Tibial artery (tissue), 4 donors: ENCODE measurements at regions not wholly inside any gene's neighbourhood (a gene's known extent, or its start where the extent isn't known, plus 50 kb on each side); places are given as distances from the start of the nearest gene placed in this dataset.

ENCODE experiments used
- DNase-seq, 2 donors: peaks; one replicate each; pipeline ENCODE4 v3.0.0-alpha.2; 2019
- H3K27ac ChIP-seq, 2 donors: fragments of 200-600 bp; sonication (generic) in 1 of 2; 1 replicate in 1 of 2; 2 replicates in 1 of 2; pipeline ENCODE4 v1.5.1; 2018 to 2019; ENCODE audit warnings: mild to moderate bottlenecking in 1 of 2
- H3K27me3 ChIP-seq, 2 donors: fragments of 200-600 bp; sonication (generic) in 1 of 2; one replicate each; pipeline versions ENCODE4 v1.5.1 to v1.6.0; 2016 to 2019
- H3K36me3 ChIP-seq, 3 donors: fragments of 200-600 bp; sonication (generic) in 2 of 3; one replicate each; pipeline ENCODE4 v1.5.1; 2016 to 2019; ENCODE audit warnings: mild to moderate bottlenecking in 2 of 3
- H3K4me1 ChIP-seq, 4 donors: fragments of 200-600 bp; sonication (generic) in 2 of 4; 1 replicate in 3 of 4; 2 replicates in 1 of 4; pipeline ENCODE4 v1.5.1; 2016 to 2019
- H3K4me3 ChIP-seq, 2 donors: fragments of 200-600 bp; sonication (generic) in 1 of 2; 1 replicate in 1 of 2; 2 replicates in 1 of 2; pipeline ENCODE4 v1.5.1; 2018 to 2019; ENCODE audit warnings: mild to moderate bottlenecking in 2 of 2
- H3K9me3 ChIP-seq, 3 donors: fragments of 200-600 bp; sonication (generic) in 1 of 3; one replicate each; pipeline ENCODE4 v1.5.1; 2016 to 2019
- CTCF ChIP-seq, 2 experiments: fragments of 200-600 bp in 1 of 2; fragments of 450-650 bp in 1 of 2; IDR thresholded peaks; one replicate each; pipeline ENCODE4 v1.5.1; 2017 to 2019; ENCODE audit warnings: antibody characterized with exemption in 2 of 2, mild to moderate bottlenecking in 1 of 2, moderate library complexity in 1 of 2
- intact Hi-C: fragments of 100-400 bp; cut with DNase I; formaldehyde crosslinking; loops from one replicate; pipeline ENCODE4 v1.15.0; 2023; ENCODE audit warnings: low total_unique reads

- H3K4me1 ChIP-seq: no peaks in the 10 kb centered on the region
- no peak overlapping the region for H3K27ac ChIP-seq
- no peak for TF ChIP-seq CTCF (IDR thresholded peaks at IDR 0.05)
- no peaks in the 10 kb centered on the region for H3K36me3 ChIP-seq
- no peak for DNase-seq
- intact Hi-C loops: no loop called here
- no peak overlapping the region for H3K4me3 ChIP-seq
- peaks cover 0 to 8% (median 0%) of the 10 kb centered on the region in 3 donors for H3K9me3 ChIP-seq
- H3K27me3 ChIP-seq: no peaks in the 10 kb centered on the region
Measured at GRCh38 chr6:149236589-149236988, 80.9 kb upstream of the TAB2 start.

GRCh38 chr6:149237464-149237863 lies 80.0 kb upstream of the TAB2 start:
- no peak for TF ChIP-seq CTCF (IDR thresholded peaks at IDR 0.05)
- H3K4me3 ChIP-seq: no peak overlapping the region
- H3K27ac ChIP-seq: no peak overlapping the region
- intact Hi-C loops: no loop called here
- H3K9me3 ChIP-seq: peaks cover 0 to 8% (median 0%) of the 10 kb centered on the region in 3 donors
- H3K4me1 ChIP-seq: no peaks in the 10 kb centered on the region
- H3K27me3 ChIP-seq: no peaks in the 10 kb centered on the region
- no peak for DNase-seq
- H3K36me3 ChIP-seq: no peaks in the 10 kb centered on the region

- no peaks in the 10 kb centered on the region for H3K4me1 ChIP-seq
- H3K9me3 ChIP-seq: peaks cover 0 to 8% (median 0%) of the 10 kb centered on the region in 3 donors
- TF ChIP-seq CTCF (IDR thresholded peaks at IDR 0.05): no peak
- H3K36me3 ChIP-seq: no peaks in the 10 kb centered on the region
- intact Hi-C loops: no loop called here
- DNase-seq: no peak
- H3K27me3 ChIP-seq: no peaks in the 10 kb centered on the region
- H3K4me3 ChIP-seq: no peak overlapping the region
- no peak overlapping the region for H3K27ac ChIP-seq
Measured at GRCh38 chr6:149239573-149240209, 77.8 kb upstream of the TAB2 start.

GRCh38 chr6:149242883-149243282 lies 74.6 kb upstream of the TAB2 start:
- Histone ChIP-seq H3K27me3 (no peaks in the 10 kb centered on the region), H3K27ac (no peak overlapping the region), H3K36me3 (no peaks in the 10 kb centered on the region), H3K4me3 (no peak overlapping the region), H3K4me1 (no peaks in the 10 kb centered on the region), H3K9me3 (peaks cover 0 to 8% (median 0%) of the 10 kb centered on the region in 3 donors)
- no peak for TF ChIP-seq CTCF (IDR thresholded peaks at IDR 0.05)
- no peak for DNase-seq
- intact Hi-C loops: no loop called here

- no peak for DNase-seq
- H3K27ac ChIP-seq: no peak overlapping the region
- intact Hi-C loops: no loop called here
- TF ChIP-seq CTCF (IDR thresholded peaks at IDR 0.05): no peak
- no peaks in the 10 kb centered on the region for H3K36me3 ChIP-seq
- no peak overlapping the region for H3K4me3 ChIP-seq
- no peaks in the 10 kb centered on the region for H3K4me1 ChIP-seq
- H3K27me3 ChIP-seq: no peaks in the 10 kb centered on the region
- peaks cover 0 to 8% (median 0%) of the 10 kb centered on the region in 3 donors for H3K9me3 ChIP-seq
Measured at GRCh38 chr6:149244105-149244504, 73.4 kb upstream of the TAB2 start.
